ENCODE measurements at regions not wholly inside any gene's neighbourhood (a gene's known extent, or its start where the extent isn't known, plus 50 kb on each side); places are given as distances from the start of the nearest gene placed in this dataset.

GRCh38 chr21:25314247-25314646 is 293.0 kb downstream of the MRPL39 start:
- H3K4me3 ChIP-seq: no peak overlapping the region
- no peaks in the 10 kb centered on the region for H3K4me1 ChIP-seq
- ATAC-seq: no peak
- H3K36me3 ChIP-seq (replicated peaks in 1 of 2; ENCODE audit: insufficient read depth in 1 of 2, low read depth in 2 of 2): no peaks in the 10 kb centered on the region
- no peaks in the 10 kb centered on the region for H3K27me3 ChIP-seq
- TF ChIP-seq POLR2A (IDR thresholded peaks at IDR 0.05) (no peak), CTCF (IDR thresholded peaks at IDR 0.05) (no peak)
- no peak overlapping the region for H3K27ac ChIP-seq
- WGBS, 2 donors: 39 to 57% methylated on average over 1 of the region's 1 CpG
- DNase-seq: no peak
- intact Hi-C loops (cut with DNase I): no loop called here
- H3K9me3 ChIP-seq: no peaks in the 10 kb centered on the region

GRCh38 chr21:25313829-25314228 is 293.5 kb downstream of the MRPL39 start:
- WGBS, 2 donors: 22 to 30% methylated on average over 3 of the region's 3 CpGs
- Histone ChIP-seq H3K27ac (no peak overlapping the region), H3K4me1 (no peaks in the 10 kb centered on the region), H3K9me3 (no peaks in the 10 kb centered on the region), H3K27me3 (no peaks in the 10 kb centered on the region), H3K36me3 (replicated peaks in 1 of 2; ENCODE audit: insufficient read depth in 1 of 2, low read depth in 2 of 2) (no peaks in the 10 kb centered on the region), H3K4me3 (no peak overlapping the region)
- DNase-seq (no peak), ATAC-seq (no peak)
- intact Hi-C loops (cut with DNase I): no loop called here
- peak in 4 of 7 experiments; percentile 20 to 46 (median 34) for TF ChIP-seq CTCF (IDR thresholded peaks at IDR 0.05)
- no peak for TF ChIP-seq POLR2A (IDR thresholded peaks at IDR 0.05)

GRCh38 chr21:25307489-25307888 is 299.8 kb downstream of the MRPL39 start:
- Histone ChIP-seq H3K36me3 (replicated peaks in 1 of 2; ENCODE audit: insufficient read depth in 1 of 2, low read depth in 2 of 2) (no peaks in the 10 kb centered on the region), H3K9me3 (no peaks in the 10 kb centered on the region), H3K4me3 (no peak overlapping the region), H3K4me1 (no peaks in the 10 kb centered on the region), H3K27ac (no peak overlapping the region), H3K27me3 (no peaks in the 10 kb centered on the region)
- intact Hi-C loops (cut with DNase I): no loop called here
- 44 to 56% methylated on average over 1 of the region's 1 CpG for WGBS, 2 donors
- no peak for ATAC-seq
- no peak for DNase-seq
- TF ChIP-seq CTCF (IDR thresholded peaks at IDR 0.05) (no peak), POLR2A (IDR thresholded peaks at IDR 0.05) (no peak)

GRCh38 chr21:25304611-25305010 is 302.7 kb downstream of the MRPL39 start:
- WGBS, 2 donors: 57 to 65% methylated on average over 4 of the region's 4 CpGs
- intact Hi-C loops (cut with DNase I): no loop called here

More at GRCh38 chr21:25304611-25305010, 302.7 kb downstream of the MRPL39 start:
- no peaks in the 10 kb centered on the region for H3K9me3 ChIP-seq
- no peaks in the 10 kb centered on the region for H3K4me1 ChIP-seq
- no peak overlapping the region for H3K27ac ChIP-seq
- no peak for TF ChIP-seq CTCF (IDR thresholded peaks at IDR 0.05)
- TF ChIP-seq POLR2A (IDR thresholded peaks at IDR 0.05): no peak
- no peak overlapping the region for H3K4me3 ChIP-seq
- ATAC-seq (no peak), DNase-seq (no peak)
- H3K36me3 ChIP-seq (replicated peaks in 1 of 2; ENCODE audit: insufficient read depth in 1 of 2, low read depth in 2 of 2): no peaks in the 10 kb centered on the region
- no peaks in the 10 kb centered on the region for H3K27me3 ChIP-seq

Measured in body of pancreas (tissue), 4 donors.